ENCODE measurements at regions not wholly inside any gene's neighbourhood (a gene's known extent, or its start where the extent isn't known, plus 50 kb on each side); places are given as distances from the start of the nearest gene placed in this dataset.

GRCh38 chr9:119060629-119061385 lies 308.4 kb downstream of the BRINP1 start:
- 44 to 52% (median 44%) methylated on average over 2 of the region's 2 CpGs for WGBS, 3 donors
- TF ChIP-seq, protein P1, sequence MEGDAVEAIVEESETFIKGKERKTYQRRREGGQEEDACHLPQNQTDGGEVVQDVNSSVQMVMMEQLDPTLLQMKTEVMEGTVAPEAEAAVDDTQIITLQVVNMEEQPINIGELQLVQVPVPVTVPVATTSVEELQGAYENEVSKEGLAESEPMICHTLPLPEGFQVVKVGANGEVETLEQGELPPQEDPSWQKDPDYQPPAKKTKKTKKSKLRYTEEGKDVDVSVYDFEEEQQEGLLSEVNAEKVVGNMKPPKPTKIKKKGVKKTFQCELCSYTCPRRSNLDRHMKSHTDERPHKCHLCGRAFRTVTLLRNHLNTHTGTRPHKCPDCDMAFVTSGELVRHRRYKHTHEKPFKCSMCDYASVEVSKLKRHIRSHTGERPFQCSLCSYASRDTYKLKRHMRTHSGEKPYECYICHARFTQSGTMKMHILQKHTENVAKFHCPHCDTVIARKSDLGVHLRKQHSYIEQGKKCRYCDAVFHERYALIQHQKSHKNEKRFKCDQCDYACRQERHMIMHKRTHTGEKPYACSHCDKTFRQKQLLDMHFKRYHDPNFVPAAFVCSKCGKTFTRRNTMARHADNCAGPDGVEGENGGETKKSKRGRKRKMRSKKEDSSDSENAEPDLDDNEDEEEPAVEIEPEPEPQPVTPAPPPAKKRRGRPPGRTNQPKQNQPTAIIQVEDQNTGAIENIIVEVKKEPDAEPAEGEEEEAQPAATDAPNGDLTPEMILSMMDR (IDR thresholded peaks at IDR 0.05) = no peak
- Histone ChIP-seq H3K4me3 (no peak overlapping the region), H3K27ac (no peak overlapping the region), H3K4me1 (no peaks in the 10 kb centered on the region), H3K36me3 (ENCODE audit: insufficient read depth in 1 of 2, low read depth in 1 of 2) (no peaks in the 10 kb centered on the region), H3K9me3 (no peaks in the 10 kb centered on the region), H3K27me3 (ENCODE audit: insufficient read depth in 3 of 3, low read length in 2 of 3) (no peaks in the 10 kb centered on the region)
- DNase-seq (no peak), ATAC-seq (no peak)
- intact Hi-C loops (cut with DNase I) = no loop called here

DNA sequence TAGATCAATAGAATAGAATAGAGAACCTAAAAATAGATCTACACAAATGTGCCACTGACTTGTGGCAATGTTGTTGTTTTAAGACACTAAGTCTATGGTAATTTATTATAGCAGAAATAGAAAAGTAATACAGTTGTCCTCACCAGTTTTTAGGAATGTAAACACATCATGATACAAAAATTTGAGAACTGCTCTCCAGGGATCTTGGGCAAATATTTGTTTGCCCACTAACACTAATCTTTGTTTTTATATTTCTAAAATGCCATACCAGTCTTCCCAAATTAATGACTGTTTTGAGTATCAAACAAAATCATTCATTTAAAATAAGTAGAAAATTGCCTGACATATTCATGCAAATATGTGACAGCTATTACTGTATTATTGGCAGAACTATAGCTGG lies 297.6 kb downstream of the BRINP1 start:
- H3K27ac ChIP-seq = no peak overlapping the region
- no peak overlapping the region for H3K4me3 ChIP-seq
- ATAC-seq = no peak
- H3K9me3 ChIP-seq = no peaks in the 10 kb centered on the region
- H3K27me3 ChIP-seq (ENCODE audit: insufficient read depth in 3 of 3, low read length in 2 of 3) = no peaks in the 10 kb centered on the region
- TF ChIP-seq, protein P1 (IDR thresholded peaks at IDR 0.05) = no peak
- DNase-seq = no peak
- H3K36me3 ChIP-seq (ENCODE audit: insufficient read depth in 1 of 2, low read depth in 1 of 2) = no peaks in the 10 kb centered on the region
- H3K4me1 ChIP-seq = no peaks in the 10 kb centered on the region
- intact Hi-C loops (cut with DNase I) = no loop called here

DNA sequence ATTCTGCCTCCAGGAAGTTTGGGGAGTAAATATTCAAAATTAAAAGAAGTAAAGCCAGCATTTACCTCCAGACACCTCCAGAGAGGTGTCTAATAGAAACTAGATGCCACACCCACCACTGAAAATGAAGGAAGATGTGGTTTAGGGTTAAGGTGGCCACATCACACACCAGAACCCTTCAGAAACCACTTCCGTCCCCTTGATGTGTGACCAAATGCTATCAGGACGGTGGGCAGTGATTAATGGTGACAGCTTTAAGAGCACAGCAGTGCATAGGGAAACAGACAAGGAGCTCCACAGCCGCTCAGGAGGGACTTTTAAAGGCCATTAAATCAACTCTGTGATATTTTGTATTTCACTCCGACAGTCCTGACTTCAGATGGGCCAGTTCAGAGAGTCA lies 295.2 kb downstream of the BRINP1 start:
- no peak for ATAC-seq
- 33 to 44% (median 41%) methylated on average over 4 of the region's 4 CpGs for WGBS, 3 donors
- Histone ChIP-seq H3K9me3 (no peaks in the 10 kb centered on the region), H3K4me3 (no peak overlapping the region), H3K36me3 (ENCODE audit: insufficient read depth in 1 of 2, low read depth in 1 of 2) (no peaks in the 10 kb centered on the region), H3K27me3 (ENCODE audit: insufficient read depth in 3 of 3, low read length in 2 of 3) (no peaks in the 10 kb centered on the region), H3K27ac (no peak overlapping the region), H3K4me1 (no peaks in the 10 kb centered on the region)
- intact Hi-C loops (cut with DNase I) = no loop called here
- DNase-seq = no peak
- TF ChIP-seq, protein P1 (IDR thresholded peaks at IDR 0.05) = no peak

DNA sequence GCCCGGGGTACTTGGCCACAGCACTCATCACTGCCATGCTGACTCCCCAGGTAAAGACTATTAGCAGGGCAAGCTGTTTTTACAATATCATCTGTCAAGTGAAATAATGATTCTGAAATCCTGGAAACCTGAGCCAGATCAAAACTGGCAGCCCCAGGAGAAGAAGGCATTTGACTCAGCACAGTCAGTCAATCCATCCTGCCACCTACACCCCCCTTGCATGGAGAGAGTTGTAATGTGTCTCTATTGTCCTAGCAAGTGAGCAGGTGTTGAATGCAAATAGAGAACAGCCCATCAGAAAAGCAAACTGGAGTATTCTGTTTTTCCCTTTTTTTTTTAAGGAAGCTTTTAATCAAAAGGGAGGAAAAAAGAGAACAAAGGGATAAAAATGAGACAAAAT lies 291.2 kb downstream of the BRINP1 start:
- Histone ChIP-seq H3K4me3 (no peak overlapping the region), H3K36me3 (ENCODE audit: insufficient read depth in 1 of 2, low read depth in 1 of 2) (no peaks in the 10 kb centered on the region), H3K27ac (no peak overlapping the region), H3K4me1 (no peaks in the 10 kb centered on the region), H3K27me3 (ENCODE audit: insufficient read depth in 3 of 3, low read length in 2 of 3) (no peaks in the 10 kb centered on the region), H3K9me3 (no peaks in the 10 kb centered on the region)
- DNase-seq = no peak
- ATAC-seq = no peak
- intact Hi-C loops (cut with DNase I) = no loop called here
- WGBS, 3 donors = 68 to 85% (median 79%) methylated on average over 1 of the region's 1 CpG
- TF ChIP-seq, protein P1 (IDR thresholded peaks at IDR 0.05) = no peak

DNA sequence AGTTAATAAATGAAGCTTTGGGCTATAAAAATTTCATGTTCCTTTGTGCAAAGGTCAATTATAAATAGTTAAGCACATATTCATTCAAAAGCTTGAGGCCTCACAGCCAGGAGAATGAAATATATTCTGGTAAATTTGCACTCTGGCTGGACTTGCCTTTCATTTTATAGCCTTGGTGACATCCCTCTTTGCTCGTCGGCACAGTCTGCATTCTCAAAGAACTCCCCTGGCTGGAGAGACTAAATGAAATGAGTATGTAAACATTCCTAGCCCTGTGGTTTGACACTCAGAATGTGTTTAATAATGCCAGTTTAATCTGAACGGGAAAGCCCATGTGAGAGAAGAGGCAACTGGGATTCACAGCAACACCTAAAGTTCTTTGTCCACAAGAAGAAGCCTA lies 285.6 kb downstream of the BRINP1 start:
- H3K4me3 ChIP-seq = no peak overlapping the region
- 55 to 64% (median 55%) methylated on average over 3 of the region's 3 CpGs for WGBS, 3 donors
- TF ChIP-seq, protein P1 (IDR thresholded peaks at IDR 0.05) = no peak
- H3K4me1 ChIP-seq = no peaks in the 10 kb centered on the region
- no peaks in the 10 kb centered on the region for H3K9me3 ChIP-seq
- intact Hi-C loops (cut with DNase I) = no loop called here
- H3K27me3 ChIP-seq (ENCODE audit: insufficient read depth in 3 of 3, low read length in 2 of 3) = no peaks in the 10 kb centered on the region
- H3K36me3 ChIP-seq (ENCODE audit: insufficient read depth in 1 of 2, low read depth in 1 of 2) = no peaks in the 10 kb centered on the region
- no peak overlapping the region for H3K27ac ChIP-seq
- ATAC-seq (no peak), DNase-seq (no peak)

Measured in psoas muscle (tissue), 7 donors.